Activated naive CD8-positive, alpha-beta T cell (primary cell): ENCODE measurements at regions not wholly inside any gene's neighbourhood (a gene's known extent, or its start where the extent isn't known, plus 50 kb on each side); places are given as distances from the start of the nearest gene placed in this dataset.

Experiments used
- H3K27ac Mint-ChIP-seq: one replicate; pipeline ENCODE4 v1.8.0; 2021; ENCODE audit warnings: mixed read lengths
- H3K27me3 Mint-ChIP-seq: one replicate; pipeline ENCODE4 v1.8.0; 2021; ENCODE audit warnings: mixed read lengths
- H3K36me3 Mint-ChIP-seq: one replicate; pipeline ENCODE4 v1.8.0; 2021; ENCODE audit warnings: mixed read lengths
- H3K4me1 Mint-ChIP-seq: one replicate; pipeline ENCODE4 v1.8.0; 2021; ENCODE audit warnings: low read depth, mixed read lengths
- H3K4me3 Mint-ChIP-seq: one replicate; pipeline ENCODE4 v1.8.0; 2021; ENCODE audit warnings: mild to moderate bottlenecking, mixed read lengths
- H3K9me3 Mint-ChIP-seq: one replicate; pipeline ENCODE4 v1.8.0; 2021; ENCODE audit warnings: low read depth, mixed read lengths

DNA sequence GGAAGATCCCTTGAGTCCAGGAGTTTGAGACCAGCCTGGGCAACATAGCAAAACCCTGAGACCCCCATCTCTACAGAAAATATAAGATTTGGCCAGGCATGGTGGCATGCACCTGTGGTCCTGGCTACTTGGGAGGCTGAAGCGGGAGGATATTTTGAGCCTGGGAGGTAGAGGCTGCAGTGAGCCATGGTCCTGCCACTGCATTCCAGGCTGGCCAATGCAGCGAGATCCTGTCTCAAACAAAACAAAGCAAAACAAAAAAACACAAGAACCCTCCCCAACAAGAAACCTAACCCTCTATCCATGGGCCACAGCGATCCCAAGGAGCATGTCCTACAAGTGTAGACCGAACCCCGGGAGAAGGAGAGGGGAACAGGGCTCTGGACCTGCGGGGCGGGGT lies 133.3 kb downstream of the MGAT5B start:
- Mint-ChIP-seq H3K27me3 (no peaks in the 10 kb centered on the region), H3K4me3 (no peak overlapping the region), H3K9me3 (no peaks in the 10 kb centered on the region), H3K36me3 (no peaks in the 10 kb centered on the region), H3K4me1 (peaks cover 30% of the 10 kb centered on the region), H3K27ac (no peak overlapping the region)

- H3K4me1 Mint-ChIP-seq, result peaks cover 24% of the 10 kb centered on the region
- no peak overlapping the region for H3K27ac Mint-ChIP-seq
- no peaks in the 10 kb centered on the region for H3K27me3 Mint-ChIP-seq
- no peak overlapping the region for H3K4me3 Mint-ChIP-seq
- no peaks in the 10 kb centered on the region for H3K36me3 Mint-ChIP-seq
- H3K9me3 Mint-ChIP-seq, result no peaks in the 10 kb centered on the region
These were observed 134.2 kb downstream of the MGAT5B start for GRCh38 chr17:77002103-77003045.

- Mint-ChIP-seq H3K36me3 (no peaks in the 10 kb centered on the region), H3K27ac (no peak overlapping the region), H3K9me3 (no peaks in the 10 kb centered on the region), H3K27me3 (no peaks in the 10 kb centered on the region), H3K4me1 (peaks cover 10% of the 10 kb centered on the region), H3K4me3 (no peak overlapping the region)
These were observed 135.5 kb downstream of the MGAT5B start for GRCh38 chr17:77003699-77004098.

DNA sequence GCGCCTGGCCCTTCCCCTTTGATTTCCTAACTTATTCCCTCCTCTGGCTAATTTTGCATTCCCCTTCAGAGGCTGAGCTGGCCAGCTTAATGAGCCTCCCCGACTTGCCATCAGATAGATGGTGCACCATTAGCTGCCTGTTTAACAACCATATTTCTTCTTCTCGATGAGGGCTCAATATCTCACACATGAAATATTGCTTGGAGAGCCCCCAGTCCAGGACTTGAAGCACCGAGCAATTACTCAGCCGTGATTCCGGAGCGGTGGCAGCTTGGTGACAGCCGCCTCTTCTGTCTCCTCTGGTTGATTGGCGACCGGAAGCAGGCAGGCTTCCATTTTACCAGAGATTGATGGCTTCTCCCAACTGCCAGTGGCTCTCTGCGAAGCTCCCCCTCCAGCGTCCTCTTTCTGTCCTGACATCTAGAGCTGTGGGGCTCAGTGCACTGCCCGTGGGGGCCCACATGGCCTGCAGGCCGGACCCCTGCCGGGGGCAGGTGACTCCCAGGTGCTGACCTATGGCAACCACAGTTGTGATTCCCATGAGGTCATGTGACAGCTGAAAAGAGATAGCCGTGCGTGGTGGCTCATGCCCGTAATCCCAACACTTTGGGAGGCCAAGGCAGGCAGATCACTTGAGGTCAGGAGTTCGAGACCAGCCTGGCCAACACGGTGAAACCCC lies 133.7 kb upstream of the SEC14L1 start:
- Mint-ChIP-seq H3K27me3 (peaks cover 3% of the 10 kb centered on the region), H3K4me3 (no peak overlapping the region), H3K4me1 (no peaks in the 10 kb centered on the region), H3K27ac (no peak overlapping the region), H3K36me3 (peaks cover 3% of the 10 kb centered on the region), H3K9me3 (peaks cover 4% of the 10 kb centered on the region)

DNA sequence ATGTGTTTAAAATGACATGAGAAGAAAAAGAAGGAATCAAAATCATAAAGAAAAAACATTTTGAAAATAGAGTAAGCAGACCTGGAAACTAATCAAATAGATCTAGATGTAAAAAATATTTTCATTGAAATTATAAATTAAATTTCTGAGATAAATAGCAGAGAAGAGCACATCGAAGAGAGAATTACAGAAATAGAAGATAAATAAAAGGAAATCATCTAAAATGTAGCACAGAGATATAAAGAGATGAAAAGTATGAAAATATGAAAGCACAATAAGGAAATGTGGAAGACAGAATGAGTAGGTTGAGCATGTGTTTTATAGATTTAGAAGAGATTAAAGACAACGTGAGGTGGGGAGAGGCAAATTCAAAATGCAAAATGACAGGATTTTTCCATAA lies 130.9 kb upstream of the SEC14L1 start:
- Mint-ChIP-seq H3K27ac (no peak overlapping the region), H3K36me3 (peaks cover 3% of the 10 kb centered on the region), H3K4me1 (no peaks in the 10 kb centered on the region), H3K27me3 (peaks cover 3% of the 10 kb centered on the region), H3K9me3 (peaks cover 4% of the 10 kb centered on the region), H3K4me3 (no peak overlapping the region)

DNA sequence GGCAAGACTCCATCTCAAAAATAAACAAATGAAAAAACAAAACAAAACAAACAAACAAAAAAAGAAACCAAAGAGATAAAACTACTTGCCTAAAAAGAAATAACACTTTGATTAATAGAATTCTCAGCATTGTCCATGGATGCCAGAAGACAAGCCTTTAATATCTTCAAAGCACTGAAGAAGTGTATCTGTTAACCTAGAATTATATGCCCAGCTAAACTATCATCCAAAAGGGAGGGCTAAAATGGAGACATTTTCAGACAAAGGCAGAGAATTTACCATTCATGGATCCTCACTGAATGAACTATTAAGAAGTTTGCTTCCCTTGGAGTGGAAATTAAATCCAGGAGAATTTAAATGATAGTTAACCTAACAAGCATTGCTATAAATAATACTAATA lies 130.1 kb upstream of the SEC14L1 start:
- H3K36me3 Mint-ChIP-seq, result peaks cover 3% of the 10 kb centered on the region
- H3K4me3 Mint-ChIP-seq, result no peak overlapping the region
- H3K27me3 Mint-ChIP-seq, result peaks cover 3% of the 10 kb centered on the region
- H3K9me3 Mint-ChIP-seq, result peaks cover 4% of the 10 kb centered on the region
- no peaks in the 10 kb centered on the region for H3K4me1 Mint-ChIP-seq
- H3K27ac Mint-ChIP-seq, result no peak overlapping the region

GRCh38 chr17:77011173-77012011 lies 129.4 kb upstream of the SEC14L1 start:
- no peak overlapping the region for H3K27ac Mint-ChIP-seq
- H3K4me1 Mint-ChIP-seq, result no peaks in the 10 kb centered on the region
- no peak overlapping the region for H3K4me3 Mint-ChIP-seq
- peaks cover 3% of the 10 kb centered on the region for H3K27me3 Mint-ChIP-seq
- peaks cover 4% of the 10 kb centered on the region for H3K9me3 Mint-ChIP-seq
- peaks cover 3% of the 10 kb centered on the region for H3K36me3 Mint-ChIP-seq

DNA sequence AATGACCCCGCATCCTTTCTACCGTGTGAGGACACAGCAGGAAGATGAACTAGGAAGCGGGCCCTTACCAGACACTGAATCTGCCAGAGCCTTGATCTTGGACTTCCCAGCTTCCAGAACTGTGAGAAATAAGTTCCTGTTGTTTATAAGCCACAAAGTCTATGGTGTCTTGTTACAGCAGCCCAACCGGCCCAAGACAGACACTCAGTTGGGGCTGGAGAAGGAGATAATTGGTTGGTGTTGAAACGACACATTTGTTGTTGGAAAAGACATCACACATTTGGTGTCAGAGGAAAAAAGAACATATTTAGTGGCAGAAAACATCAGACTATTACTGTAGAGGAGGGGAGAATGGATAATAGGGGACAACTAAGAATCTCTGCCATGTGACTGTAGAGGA lies 122.3 kb upstream of the SEC14L1 start:
- Mint-ChIP-seq H3K36me3 (no peaks in the 10 kb centered on the region), H3K4me1 (no peaks in the 10 kb centered on the region), H3K9me3 (peaks cover 7% of the 10 kb centered on the region), H3K27ac (no peak overlapping the region), H3K4me3 (no peak overlapping the region), H3K27me3 (no peaks in the 10 kb centered on the region)

- H3K36me3 Mint-ChIP-seq, result no peaks in the 10 kb centered on the region
- H3K27me3 Mint-ChIP-seq, result no peaks in the 10 kb centered on the region
- no peak overlapping the region for H3K27ac Mint-ChIP-seq
- no peaks in the 10 kb centered on the region for H3K4me1 Mint-ChIP-seq
- no peak overlapping the region for H3K4me3 Mint-ChIP-seq
- H3K9me3 Mint-ChIP-seq, result peaks cover 7% of the 10 kb centered on the region
These were observed 120.8 kb upstream of the SEC14L1 start for GRCh38 chr17:77019893-77020379.

DNA sequence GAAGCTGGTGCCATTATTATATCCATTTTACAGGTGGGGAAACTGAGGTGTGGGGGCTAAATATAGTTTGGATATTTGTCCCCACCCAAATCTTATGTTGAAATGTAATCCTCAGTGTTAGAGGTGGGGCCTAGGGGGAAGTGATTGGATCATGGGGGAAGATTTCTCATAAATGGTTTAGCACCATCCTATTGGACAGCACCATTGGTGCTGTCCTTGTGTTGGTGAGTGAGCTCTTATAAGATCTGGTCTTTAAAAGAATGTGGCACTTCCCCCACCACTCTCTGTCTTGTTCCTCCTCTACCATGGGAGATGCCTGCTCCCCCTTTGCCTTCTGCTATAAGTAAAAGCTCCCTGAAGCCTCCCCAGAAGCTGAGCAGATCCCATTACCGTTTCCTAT lies 119.8 kb upstream of the SEC14L1 start:
- Mint-ChIP-seq H3K27me3 (no peaks in the 10 kb centered on the region), H3K4me3 (no peak overlapping the region), H3K36me3 (no peaks in the 10 kb centered on the region), H3K9me3 (peaks cover 7% of the 10 kb centered on the region), H3K27ac (no peak overlapping the region), H3K4me1 (no peaks in the 10 kb centered on the region)

GRCh38 chr17:77022766-77023165 lies 118.0 kb upstream of the SEC14L1 start:
- Mint-ChIP-seq H3K9me3 (peaks cover 7% of the 10 kb centered on the region), H3K36me3 (peaks cover 2% of the 10 kb centered on the region), H3K27me3 (no peaks in the 10 kb centered on the region), H3K27ac (no peak overlapping the region), H3K4me3 (no peak overlapping the region), H3K4me1 (no peaks in the 10 kb centered on the region)

GRCh38 chr17:77025781-77026180 lies 115.0 kb upstream of the SEC14L1 start:
- no peak overlapping the region for H3K4me3 Mint-ChIP-seq

GRCh38 chr17:77027271-77027889 lies 113.4 kb upstream of the SEC14L1 start:
- Mint-ChIP-seq H3K27me3 (no peaks in the 10 kb centered on the region), H3K36me3 (peaks cover 2% of the 10 kb centered on the region), H3K9me3 (no peaks in the 10 kb centered on the region), H3K4me1 (no peaks in the 10 kb centered on the region), H3K4me3 (no peak overlapping the region), H3K27ac (no peak overlapping the region)

More at GRCh38 chr17:77025781-77026180, 115.0 kb upstream of the SEC14L1 start:
- Mint-ChIP-seq H3K4me1 (no peaks in the 10 kb centered on the region), H3K36me3 (peaks cover 2% of the 10 kb centered on the region), H3K27ac (no peak overlapping the region), H3K9me3 (peaks cover 7% of the 10 kb centered on the region), H3K27me3 (no peaks in the 10 kb centered on the region)

GRCh38 chr17:77028900-77029299 lies 111.9 kb upstream of the SEC14L1 start:
- Mint-ChIP-seq H3K4me3 (no peak overlapping the region), H3K27me3 (no peaks in the 10 kb centered on the region), H3K4me1 (no peaks in the 10 kb centered on the region), H3K27ac (no peak overlapping the region), H3K36me3 (peaks cover 2% of the 10 kb centered on the region), H3K9me3 (no peaks in the 10 kb centered on the region)
